Epithelial cell of esophagus (primary cell): ENCODE measurements at regions not wholly inside any gene's neighbourhood (a gene's known extent, or its start where the extent isn't known, plus 50 kb on each side); places are given as distances from the start of the nearest gene placed in this dataset.

Experiments used
- DNase-seq: peaks from one replicate; pipeline ENCODE4 v3.0.0; 2010; ENCODE audit warnings: low read depth
- H3K4me3 ChIP-seq: 2 replicates; pipeline ENCODE4 v1.5.1; 2011; ENCODE audit warnings: mild to moderate bottlenecking, low read length, control low read depth
- CTCF ChIP-seq: IDR thresholded peaks from 2 replicates; pipeline ENCODE4 v1.5.1; 2011; ENCODE audit warnings: low read depth, mild to moderate bottlenecking, low read length, control low read depth, inconsistent platforms; ENCODE audit not compliant: insufficient read depth; ENCODE audit errors: missing control alignments

- TF ChIP-seq CTCF: no peak
- no peak for DNase-seq
- no peak overlapping the region for H3K4me3 ChIP-seq
Observed at GRCh38 chr18:68533641-68534040, 181.3 kb downstream of the TMX3 start.

GRCh38 chr18:68532328-68532885 lies 182.5 kb downstream of the TMX3 start:
- H3K4me3 ChIP-seq: no peak overlapping the region
- no peak for TF ChIP-seq CTCF
- no peak for DNase-seq

- no peak for DNase-seq
- TF ChIP-seq CTCF: no peak
- H3K4me3 ChIP-seq: no peak overlapping the region
Observed at GRCh38 chr18:68525091-68525490, 189.8 kb downstream of the TMX3 start.

GRCh38 chr18:68520406-68521075 lies 194.4 kb downstream of the TMX3 start:
- no peak overlapping the region for H3K4me3 ChIP-seq
- no peak for TF ChIP-seq CTCF
- DNase-seq: peak; percentile 72

- no peak for DNase-seq
- TF ChIP-seq CTCF: no peak
- no peak overlapping the region for H3K4me3 ChIP-seq
Observed at GRCh38 chr18:68519336-68519735, 195.6 kb downstream of the TMX3 start.

- DNase-seq: no peak
- no peak overlapping the region for H3K4me3 ChIP-seq
- TF ChIP-seq CTCF: no peak
Observed at GRCh38 chr18:68509902-68510301, 205.0 kb downstream of the TMX3 start.

- no peak overlapping the region for H3K4me3 ChIP-seq
- no peak for TF ChIP-seq CTCF
- no peak for DNase-seq
Observed at GRCh38 chr18:68507781-68508180, 207.1 kb downstream of the TMX3 start.
